BLaER1 (cell line): ENCODE measurements at regions not wholly inside any gene's neighbourhood (a gene's known extent, or its start where the extent isn't known, plus 50 kb on each side); places are given as distances from the start of the nearest gene placed in this dataset.

Experiments used
- H3K27ac ChIP-seq: shearing (Covaris generic); formaldehyde crosslinking; 2 replicates; pipeline ENCODE4 v1.8.1; 2022
- H3K27me3 ChIP-seq: shearing (Covaris generic); formaldehyde crosslinking; 2 replicates; pipeline ENCODE4 v1.8.1; 2022
- H3K36me3 ChIP-seq: shearing (Covaris generic); formaldehyde crosslinking; 2 replicates; pipeline ENCODE4 v1.8.1; 2022
- H3K4me1 ChIP-seq: shearing (Covaris generic); formaldehyde crosslinking; 2 replicates; pipeline ENCODE4 v1.8.1; 2022
- H3K4me2 ChIP-seq: shearing (Covaris generic); formaldehyde crosslinking; 2 replicates; pipeline ENCODE4 v1.8.1; 2022
- H3K4me3 ChIP-seq: shearing (Covaris generic); formaldehyde crosslinking; 2 replicates; pipeline ENCODE4 v1.8.1; 2022
- H3K9ac ChIP-seq: shearing (Covaris generic); formaldehyde crosslinking; 2 replicates; pipeline ENCODE4 v1.8.1; 2022
- H3K9me3 ChIP-seq: shearing (Covaris generic); formaldehyde crosslinking; 2 replicates; pipeline ENCODE4 v1.8.1; 2022
- H4K20me1 ChIP-seq: shearing (Covaris generic); formaldehyde crosslinking; 2 replicates; pipeline ENCODE4 v1.8.1; 2022
- Cebpa-rat ChIP-seq: shearing (Covaris generic); IDR thresholded peaks from 2 replicates; pipeline ENCODE4 v1.8.1; 2022

DNA sequence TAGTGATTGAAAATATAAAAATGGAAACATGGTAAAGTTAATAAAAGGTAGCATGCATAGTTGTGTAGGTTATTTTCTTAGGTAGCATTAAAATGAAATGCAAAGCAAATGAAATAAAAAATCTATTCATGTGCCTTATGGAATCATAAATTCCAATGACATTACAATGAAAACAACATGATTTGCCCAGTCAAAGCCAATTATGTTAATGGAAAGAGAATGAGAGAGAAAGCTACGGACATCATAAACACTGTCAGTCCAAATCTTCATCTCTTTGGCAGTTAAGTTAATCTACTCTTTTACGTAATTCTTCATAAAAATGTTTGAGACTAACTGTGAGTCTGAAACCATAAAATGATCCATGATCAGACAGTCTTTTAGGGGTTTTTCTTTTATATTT, 636.7 kb upstream of the SYT4 start:
- no peak overlapping the region for H3K9ac ChIP-seq
- H3K4me3 ChIP-seq = no peak overlapping the region
- H3K4me1 ChIP-seq = no peaks in the 10 kb centered on the region
- no peak overlapping the region for H3K27ac ChIP-seq
- no peak overlapping the region for H3K4me2 ChIP-seq
- H4K20me1 ChIP-seq = no peaks in the 10 kb centered on the region
- TF ChIP-seq Cebpa-rat = no peak
- H3K9me3 ChIP-seq = no peaks in the 10 kb centered on the region
- H3K36me3 ChIP-seq = no peaks in the 10 kb centered on the region
- H3K27me3 ChIP-seq = no peaks in the 10 kb centered on the region

DNA sequence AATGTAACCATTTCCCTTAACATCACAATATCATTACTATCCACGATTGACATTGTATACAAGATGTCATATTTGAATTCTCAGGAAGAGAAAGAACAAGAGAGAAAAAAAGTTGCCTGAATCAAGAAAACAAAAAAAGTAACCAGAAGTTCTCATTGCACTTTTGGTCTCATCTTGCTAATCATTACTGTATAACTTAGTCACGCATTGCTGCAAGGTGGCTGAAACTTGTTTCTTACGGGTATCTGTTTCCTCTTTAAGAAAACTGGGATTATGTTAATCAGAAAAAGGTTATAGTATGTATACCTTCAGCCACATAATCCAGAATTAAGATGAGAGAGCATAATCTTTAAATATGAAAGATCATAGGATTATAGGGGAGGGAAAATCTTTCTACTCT, 639.7 kb upstream of the SYT4 start:
- no peak for TF ChIP-seq Cebpa-rat
- H3K9ac ChIP-seq = no peak overlapping the region
- no peaks in the 10 kb centered on the region for H3K4me1 ChIP-seq
- no peaks in the 10 kb centered on the region for H3K27me3 ChIP-seq
- H3K36me3 ChIP-seq = no peaks in the 10 kb centered on the region
- no peak overlapping the region for H3K27ac ChIP-seq
- H3K4me2 ChIP-seq = no peak overlapping the region
- H3K4me3 ChIP-seq = no peak overlapping the region
- H4K20me1 ChIP-seq = no peaks in the 10 kb centered on the region
- no peaks in the 10 kb centered on the region for H3K9me3 ChIP-seq

DNA sequence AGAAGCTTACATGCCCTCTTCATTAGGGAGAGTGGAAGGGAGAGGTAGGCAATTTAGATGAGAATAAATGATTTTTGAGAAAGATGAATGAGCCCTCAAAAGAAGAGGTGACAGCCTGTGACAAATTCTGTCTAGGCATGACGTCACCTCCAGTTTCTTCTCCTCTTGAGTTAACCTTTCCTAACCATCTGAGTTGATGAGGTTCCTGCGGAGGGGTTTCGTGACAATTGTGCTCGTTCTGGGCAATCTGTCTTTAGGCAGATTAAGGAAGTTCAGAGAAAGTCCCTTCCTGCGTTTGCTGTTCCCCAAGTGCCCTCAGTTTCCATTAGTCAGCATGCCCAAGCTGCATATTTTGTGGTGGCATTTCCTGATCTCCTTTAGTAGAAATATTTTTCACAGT, 640.2 kb upstream of the SYT4 start:
- no peaks in the 10 kb centered on the region for H4K20me1 ChIP-seq
- no peak overlapping the region for H3K27ac ChIP-seq
- no peak overlapping the region for H3K9ac ChIP-seq
- no peak overlapping the region for H3K4me3 ChIP-seq
- H3K4me1 ChIP-seq = no peaks in the 10 kb centered on the region
- no peak for TF ChIP-seq Cebpa-rat
- H3K4me2 ChIP-seq = no peak overlapping the region
- no peaks in the 10 kb centered on the region for H3K9me3 ChIP-seq
- no peaks in the 10 kb centered on the region for H3K27me3 ChIP-seq
- H3K36me3 ChIP-seq = no peaks in the 10 kb centered on the region

DNA sequence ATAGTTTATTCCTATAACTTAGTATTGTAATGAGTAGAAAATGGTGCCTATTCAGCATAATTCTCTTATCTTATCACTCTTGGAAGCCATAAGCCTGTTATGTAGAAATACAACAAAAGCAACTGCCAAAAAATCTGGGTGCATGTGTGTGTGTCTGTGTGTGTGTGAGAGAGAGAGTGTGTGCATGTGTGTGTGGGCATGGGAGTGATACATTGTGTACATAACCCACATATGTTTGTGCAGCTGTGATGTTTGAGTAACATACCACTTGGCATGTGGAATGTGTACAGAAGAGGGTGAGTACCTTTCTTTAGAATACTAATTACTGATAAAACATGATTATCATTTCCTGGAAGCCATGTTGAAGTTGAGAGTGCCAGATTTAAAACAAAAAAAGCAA, 642.3 kb upstream of the SYT4 start:
- Histone ChIP-seq H3K4me2 (no peak overlapping the region), H3K4me1 (no peaks in the 10 kb centered on the region), H4K20me1 (no peaks in the 10 kb centered on the region), H3K36me3 (no peaks in the 10 kb centered on the region), H3K9ac (no peak overlapping the region), H3K4me3 (no peak overlapping the region), H3K27me3 (no peaks in the 10 kb centered on the region), H3K9me3 (no peaks in the 10 kb centered on the region), H3K27ac (no peak overlapping the region)
- TF ChIP-seq Cebpa-rat = no peak

DNA sequence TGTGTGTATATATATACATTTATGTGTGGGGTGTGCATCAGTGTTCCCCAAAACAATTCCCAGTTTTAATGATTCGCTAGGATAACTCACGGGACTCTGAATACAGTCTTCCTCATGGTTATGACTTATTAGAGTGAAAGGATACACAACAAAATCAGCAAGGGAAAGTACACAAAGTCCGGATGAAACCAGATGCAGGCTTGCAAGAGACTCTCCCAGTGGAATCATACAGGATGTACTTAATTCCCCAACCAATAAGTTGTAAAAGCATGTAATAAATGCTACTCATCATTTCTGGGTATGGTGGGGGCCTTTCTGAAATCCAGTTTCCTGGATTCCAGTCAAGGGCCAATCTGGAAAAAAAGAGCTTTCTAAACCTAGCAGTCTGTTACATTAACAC, 654.1 kb upstream of the SYT4 start:
- Histone ChIP-seq H3K4me3 (no peak overlapping the region), H3K27me3 (no peaks in the 10 kb centered on the region), H4K20me1 (no peaks in the 10 kb centered on the region), H3K9me3 (no peaks in the 10 kb centered on the region), H3K27ac (no peak overlapping the region), H3K9ac (no peak overlapping the region), H3K4me2 (no peak overlapping the region), H3K36me3 (no peaks in the 10 kb centered on the region), H3K4me1 (no peaks in the 10 kb centered on the region)
- TF ChIP-seq Cebpa-rat = no peak

DNA sequence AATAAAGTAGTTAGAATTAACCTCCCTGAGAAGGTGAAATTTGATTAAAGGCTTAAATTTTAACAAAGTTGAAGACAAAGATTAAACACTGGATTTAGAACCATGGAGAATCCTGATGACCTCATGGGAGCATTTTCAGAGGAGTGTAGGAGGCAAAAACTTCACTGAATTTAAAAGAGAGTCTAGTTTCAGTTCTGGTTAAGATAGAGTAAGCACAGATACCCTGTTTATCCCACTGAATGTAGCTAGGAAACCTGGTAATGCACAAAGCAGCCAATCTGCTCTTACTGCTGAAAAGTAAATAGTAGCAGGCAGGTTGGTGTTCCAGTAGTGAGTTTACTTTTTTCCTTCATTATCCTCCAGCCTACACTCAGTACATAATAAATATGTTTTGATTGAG, 654.9 kb upstream of the SYT4 start:
- Histone ChIP-seq H3K27ac (no peak overlapping the region), H4K20me1 (no peaks in the 10 kb centered on the region), H3K4me1 (no peaks in the 10 kb centered on the region), H3K9me3 (no peaks in the 10 kb centered on the region), H3K4me2 (no peak overlapping the region), H3K36me3 (no peaks in the 10 kb centered on the region), H3K9ac (no peak overlapping the region), H3K27me3 (no peaks in the 10 kb centered on the region), H3K4me3 (no peak overlapping the region)
- no peak for TF ChIP-seq Cebpa-rat

DNA sequence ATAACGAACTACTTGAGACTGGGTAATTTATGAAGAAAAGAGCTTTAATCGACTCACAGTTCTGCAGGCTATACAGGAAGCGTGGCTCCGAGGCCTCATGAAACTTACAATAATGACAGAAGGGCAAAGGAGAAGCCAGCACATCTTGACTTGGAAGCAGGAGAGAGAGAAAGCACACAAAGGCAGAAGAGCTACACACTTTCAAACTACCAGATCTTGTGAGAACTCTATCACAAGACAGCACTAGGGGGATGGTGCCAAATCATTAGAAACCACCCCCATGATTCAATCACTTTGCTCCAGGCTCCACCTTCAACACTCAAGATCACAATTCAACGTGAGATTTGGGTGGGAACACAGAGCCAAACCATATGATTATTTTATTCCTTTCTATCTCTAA, 655.9 kb upstream of the SYT4 start:
- Histone ChIP-seq H3K36me3 (no peaks in the 10 kb centered on the region), H3K4me1 (peaks cover 7% of the 10 kb centered on the region), H3K4me2 (no peak overlapping the region), H4K20me1 (no peaks in the 10 kb centered on the region), H3K27me3 (no peaks in the 10 kb centered on the region), H3K9me3 (no peaks in the 10 kb centered on the region), H3K9ac (no peak overlapping the region), H3K27ac (no peak overlapping the region), H3K4me3 (no peak overlapping the region)
- TF ChIP-seq Cebpa-rat = no peak

DNA sequence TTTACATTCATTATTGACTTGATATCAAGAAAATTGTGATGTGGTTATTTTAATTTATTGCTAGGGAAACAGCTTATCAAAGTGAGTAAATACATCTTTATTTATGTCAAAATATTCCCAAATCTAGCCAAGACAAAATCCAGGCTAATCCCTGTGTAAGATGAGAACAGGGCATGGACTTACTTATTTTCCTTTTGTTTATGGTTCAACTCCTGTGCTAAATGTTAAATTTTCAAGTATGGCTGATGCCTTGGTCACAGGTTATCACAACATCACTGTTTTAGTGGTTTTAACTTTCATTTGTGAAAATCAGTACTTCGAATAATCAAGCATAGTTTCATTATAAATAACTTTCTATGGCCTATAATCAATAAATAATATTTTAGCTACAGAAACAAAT, 657.0 kb upstream of the SYT4 start:
- no peak for TF ChIP-seq Cebpa-rat
- no peaks in the 10 kb centered on the region for H3K36me3 ChIP-seq
- no peak overlapping the region for H3K9ac ChIP-seq
- no peaks in the 10 kb centered on the region for H4K20me1 ChIP-seq
- H3K27ac ChIP-seq = no peak overlapping the region
- peaks cover 17% of the 10 kb centered on the region for H3K4me1 ChIP-seq
- no peaks in the 10 kb centered on the region for H3K27me3 ChIP-seq
- no peak overlapping the region for H3K4me2 ChIP-seq
- no peak overlapping the region for H3K4me3 ChIP-seq
- no peaks in the 10 kb centered on the region for H3K9me3 ChIP-seq

DNA sequence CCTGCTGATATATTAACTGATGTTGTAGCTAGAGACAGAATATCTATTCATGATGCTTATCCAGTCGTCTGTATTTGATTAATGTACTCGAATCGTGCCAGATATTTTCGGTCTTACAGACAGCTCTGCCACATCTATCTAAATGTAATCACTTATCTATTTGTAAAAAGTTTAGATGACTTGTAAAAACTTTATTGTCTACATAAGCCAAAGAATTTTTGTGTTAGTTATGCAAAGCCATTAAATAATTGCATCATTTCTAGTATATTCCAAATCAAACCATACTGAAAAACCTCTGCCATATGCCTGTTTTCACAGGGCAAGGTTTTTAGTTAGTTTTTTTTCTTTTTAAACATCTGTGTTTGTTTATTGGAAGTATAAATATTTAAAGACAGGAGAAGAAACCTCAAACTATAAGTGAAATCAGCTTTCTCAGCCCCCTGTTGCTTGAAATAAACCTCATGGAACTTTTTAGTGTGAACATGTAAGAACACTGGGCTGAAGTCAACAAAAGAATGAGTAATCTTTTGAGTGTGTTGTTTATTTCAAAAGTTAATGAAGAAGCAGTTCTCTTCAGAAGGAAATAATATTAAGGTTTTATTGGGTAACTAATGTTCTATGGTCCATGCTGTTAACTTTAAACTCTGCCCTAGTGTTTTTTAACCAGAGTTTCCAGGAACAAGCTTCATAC, 657.6 kb upstream of the SYT4 start:
- TF ChIP-seq Cebpa-rat = no peak
- H4K20me1 ChIP-seq = no peaks in the 10 kb centered on the region
- H3K4me1 ChIP-seq = peaks cover 17% of the 10 kb centered on the region
- no peaks in the 10 kb centered on the region for H3K36me3 ChIP-seq
- no peak overlapping the region for H3K9ac ChIP-seq
- H3K27ac ChIP-seq = no peak overlapping the region
- no peak overlapping the region for H3K4me3 ChIP-seq
- no peaks in the 10 kb centered on the region for H3K9me3 ChIP-seq
- H3K4me2 ChIP-seq = no peak overlapping the region
- no peaks in the 10 kb centered on the region for H3K27me3 ChIP-seq

DNA sequence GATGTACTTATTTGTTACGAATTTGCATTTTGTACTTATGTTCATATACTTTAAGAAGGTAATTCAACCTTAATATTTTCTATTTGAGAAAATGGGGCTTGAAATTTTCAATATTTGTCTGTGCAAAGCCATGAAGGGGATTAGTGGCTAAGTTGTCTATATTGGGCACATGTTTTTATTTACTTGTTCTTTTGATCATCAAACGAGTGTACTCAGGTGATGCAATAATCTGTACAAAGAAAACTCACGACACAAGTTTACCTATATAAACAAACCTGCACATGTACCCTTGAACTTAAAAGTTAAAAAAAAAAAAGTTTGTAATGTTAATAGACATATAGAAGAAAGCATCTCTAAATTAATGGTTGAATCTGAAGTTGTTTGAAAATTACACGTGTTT, 658.9 kb upstream of the SYT4 start:
- TF ChIP-seq Cebpa-rat = no peak
- H3K27me3 ChIP-seq = no peaks in the 10 kb centered on the region

DNA sequence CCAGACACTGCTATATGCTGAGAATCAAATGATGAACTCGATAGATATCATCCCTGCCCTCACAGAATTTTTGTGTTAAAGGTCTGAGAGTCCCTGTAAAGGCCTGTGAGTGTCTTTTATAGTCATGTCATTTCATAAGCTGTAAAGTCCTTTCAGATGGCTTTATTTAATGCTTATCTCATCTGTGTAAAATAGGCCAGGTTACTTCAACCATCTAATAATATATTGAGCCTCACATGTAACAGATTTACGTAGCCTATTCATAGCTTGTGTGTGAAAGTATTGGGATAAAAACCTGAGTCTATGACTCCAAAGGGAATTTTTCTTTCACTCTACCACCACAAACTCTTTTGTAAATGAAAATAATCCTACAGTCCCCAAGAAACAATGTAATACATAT, 672.0 kb upstream of the SYT4 start:
- H3K27ac ChIP-seq = no peak overlapping the region
- H3K9me3 ChIP-seq = peaks cover 8% of the 10 kb centered on the region; the same call in 1 of the 2 replicates
- no peaks in the 10 kb centered on the region for H3K27me3 ChIP-seq
- no peak overlapping the region for H3K4me2 ChIP-seq
- H3K4me1 ChIP-seq = no peaks in the 10 kb centered on the region
- no peaks in the 10 kb centered on the region for H3K36me3 ChIP-seq
- TF ChIP-seq Cebpa-rat = no peak
- no peak overlapping the region for H3K9ac ChIP-seq
- H4K20me1 ChIP-seq = no peaks in the 10 kb centered on the region
- no peak overlapping the region for H3K4me3 ChIP-seq

More for the DNA sequence above, 658.9 kb upstream of the SYT4 start:
- Histone ChIP-seq H4K20me1 (no peaks in the 10 kb centered on the region), H3K9me3 (no peaks in the 10 kb centered on the region), H3K36me3 (no peaks in the 10 kb centered on the region), H3K4me3 (no peak overlapping the region), H3K4me2 (no peak overlapping the region), H3K27ac (no peak overlapping the region), H3K9ac (no peak overlapping the region), H3K4me1 (peaks cover 17% of the 10 kb centered on the region)
